Peyer's patch (tissue), 4 donors: ENCODE measurements at regions not wholly inside any gene's neighbourhood (a gene's known extent, or its start where the extent isn't known, plus 50 kb on each side); places are given as distances from the start of the nearest gene placed in this dataset.

Experiments
- DNase-seq, 3 donors: peaks; one replicate each; pipeline ENCODE4 v3.0.0-alpha.2; 2017 to 2019
- H3K27ac ChIP-seq, 4 donors: fragments of 200-600 bp; sonication (generic); one replicate each; pipeline ENCODE4 v1.5.1; 2016 to 2019
- H3K27me3 ChIP-seq, 2 donors: fragments of 200-600 bp; sonication (generic); one replicate each; pipeline ENCODE4 v1.5.1; 2019
- H3K36me3 ChIP-seq, 3 donors: fragments of 200-600 bp; sonication (generic); one replicate each; pipeline ENCODE4 v1.5.1; 2016 to 2019
- H3K4me1 ChIP-seq, 4 donors: fragments of 200-600 bp; sonication (generic); one replicate each; pipeline ENCODE4 v1.5.1; 2016 to 2019
- H3K4me3 ChIP-seq, 4 donors: fragments of 200-600 bp; sonication (generic); 1 replicate in 3 of 4; 2 replicates in 1 of 4; pipeline ENCODE4 v1.5.1; 2016 to 2019; ENCODE audit warnings: mild to moderate bottlenecking in 1 of 4
- H3K9me3 ChIP-seq, 4 donors: fragments of 200-600 bp; sonication (generic); one replicate each; pipeline ENCODE4 v1.5.1; 2016 to 2019; ENCODE audit warnings: mild to moderate bottlenecking in 1 of 4
- POLR2A ChIP-seq, 2 donors: fragments of 450-650 bp; IDR thresholded peaks; one replicate each; pipeline ENCODE4 v1.5.1; 2017; ENCODE audit warnings: antibody characterized with exemption in 2 of 2, mild to moderate bottlenecking in 2 of 2, moderate library complexity in 2 of 2
- TF ChIP-seq, protein P1 (sequence below), 6 experiments: fragments of 450-650 bp in 4 of 6; fragments of 200-600 bp in 2 of 6; sonication (generic) in 1 of 6; IDR thresholded peaks; one replicate each; pipeline ENCODE4 v1.5.1; 2017 to 2019; ENCODE audit warnings: antibody characterized with exemption in 6 of 6, mild to moderate bottlenecking in 3 of 6, moderate library complexity in 1 of 6

DNA sequence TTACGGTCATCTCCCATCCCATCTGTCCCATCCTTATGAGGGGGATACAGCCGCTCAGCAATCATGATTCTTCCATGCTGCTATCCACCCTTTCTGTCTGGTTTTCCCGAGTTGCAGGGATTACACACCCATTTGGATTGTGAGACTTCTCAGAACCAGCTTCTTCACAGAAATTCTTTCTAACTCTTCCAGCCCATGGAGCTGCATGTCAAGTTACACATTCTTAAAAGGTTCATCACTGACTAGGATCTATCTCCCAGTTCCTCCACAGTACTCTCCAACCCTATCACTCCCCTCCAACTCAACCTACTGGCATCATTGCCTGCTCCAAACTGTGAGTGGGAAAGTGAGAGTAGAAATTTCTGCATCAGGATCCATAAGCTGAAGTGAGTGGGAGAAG lies 558.2 kb upstream of the TNP1 start:
- no peaks in the 10 kb centered on the region for H3K4me1 ChIP-seq
- H3K36me3 ChIP-seq, result no peaks in the 10 kb centered on the region
- no peaks in the 10 kb centered on the region for H3K9me3 ChIP-seq
- H3K4me3 ChIP-seq, result no peak overlapping the region
- no peak for TF ChIP-seq POLR2A (IDR thresholded peaks at IDR 0.05)
- TF ChIP-seq, protein P1, sequence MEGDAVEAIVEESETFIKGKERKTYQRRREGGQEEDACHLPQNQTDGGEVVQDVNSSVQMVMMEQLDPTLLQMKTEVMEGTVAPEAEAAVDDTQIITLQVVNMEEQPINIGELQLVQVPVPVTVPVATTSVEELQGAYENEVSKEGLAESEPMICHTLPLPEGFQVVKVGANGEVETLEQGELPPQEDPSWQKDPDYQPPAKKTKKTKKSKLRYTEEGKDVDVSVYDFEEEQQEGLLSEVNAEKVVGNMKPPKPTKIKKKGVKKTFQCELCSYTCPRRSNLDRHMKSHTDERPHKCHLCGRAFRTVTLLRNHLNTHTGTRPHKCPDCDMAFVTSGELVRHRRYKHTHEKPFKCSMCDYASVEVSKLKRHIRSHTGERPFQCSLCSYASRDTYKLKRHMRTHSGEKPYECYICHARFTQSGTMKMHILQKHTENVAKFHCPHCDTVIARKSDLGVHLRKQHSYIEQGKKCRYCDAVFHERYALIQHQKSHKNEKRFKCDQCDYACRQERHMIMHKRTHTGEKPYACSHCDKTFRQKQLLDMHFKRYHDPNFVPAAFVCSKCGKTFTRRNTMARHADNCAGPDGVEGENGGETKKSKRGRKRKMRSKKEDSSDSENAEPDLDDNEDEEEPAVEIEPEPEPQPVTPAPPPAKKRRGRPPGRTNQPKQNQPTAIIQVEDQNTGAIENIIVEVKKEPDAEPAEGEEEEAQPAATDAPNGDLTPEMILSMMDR (IDR thresholded peaks at IDR 0.05), result no peak
- peak overlapping the region in 1 of 4 donors; percentile 17 for H3K27ac ChIP-seq
- DNase-seq, result no peak
- no peaks in the 10 kb centered on the region for H3K27me3 ChIP-seq

DNA sequence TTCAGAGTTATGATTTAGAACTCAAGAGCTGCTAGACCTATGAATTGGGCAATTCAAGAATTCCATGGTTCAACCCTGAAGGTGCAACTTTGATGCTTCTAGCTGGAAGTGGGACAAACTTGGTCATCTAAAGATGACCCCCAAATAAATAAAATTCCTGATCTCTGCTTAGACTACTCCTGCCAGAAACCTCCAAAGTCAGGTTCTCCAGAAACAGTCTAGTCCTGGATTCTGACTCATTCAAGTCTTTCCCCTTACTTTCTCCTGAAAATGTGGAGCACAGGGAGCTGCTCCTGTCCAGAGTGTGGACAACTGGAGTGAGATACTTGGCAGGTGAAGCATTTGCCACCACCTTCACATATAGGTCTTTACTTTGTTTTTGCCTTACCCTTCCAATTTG lies 557.7 kb upstream of the TNP1 start:
- Histone ChIP-seq H3K9me3 (no peaks in the 10 kb centered on the region), H3K27ac (no peak overlapping the region)
- TF ChIP-seq, protein P1 (IDR thresholded peaks at IDR 0.05), result no peak
- no peak for TF ChIP-seq POLR2A (IDR thresholded peaks at IDR 0.05)

DNA sequence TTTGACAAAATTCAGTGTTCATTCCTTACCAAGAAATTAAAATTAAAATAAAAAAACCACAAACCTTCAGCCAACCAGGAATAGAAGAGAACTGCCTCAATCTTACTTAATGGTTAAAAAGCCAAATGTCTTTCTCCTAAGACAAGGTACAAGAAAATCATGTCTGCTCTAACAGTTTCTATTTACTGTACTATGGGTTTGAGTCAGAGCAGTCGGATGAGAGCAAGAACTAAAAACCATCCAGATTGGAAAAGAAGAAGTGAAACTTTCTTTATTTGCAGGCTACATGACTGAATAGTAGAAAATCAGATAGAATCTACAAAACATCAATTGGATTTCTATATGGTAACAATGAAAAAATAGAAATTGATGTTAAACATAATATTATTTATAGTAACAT lies 555.5 kb upstream of the TNP1 start:
- Histone ChIP-seq H3K36me3 (no peaks in the 10 kb centered on the region), H3K27me3 (no peaks in the 10 kb centered on the region), H3K27ac (no peak overlapping the region), H3K4me1 (no peaks in the 10 kb centered on the region), H3K9me3 (no peaks in the 10 kb centered on the region), H3K4me3 (no peak overlapping the region)
- TF ChIP-seq POLR2A (IDR thresholded peaks at IDR 0.05), result no peak
- TF ChIP-seq, protein P1 (IDR thresholded peaks at IDR 0.05), result no peak
- no peak for DNase-seq

More for the DNA sequence above, 557.7 kb upstream of the TNP1 start:
- Histone ChIP-seq H3K27me3 (no peaks in the 10 kb centered on the region), H3K4me3 (no peak overlapping the region), H3K36me3 (no peaks in the 10 kb centered on the region), H3K4me1 (no peaks in the 10 kb centered on the region)
- DNase-seq, result no peak

DNA sequence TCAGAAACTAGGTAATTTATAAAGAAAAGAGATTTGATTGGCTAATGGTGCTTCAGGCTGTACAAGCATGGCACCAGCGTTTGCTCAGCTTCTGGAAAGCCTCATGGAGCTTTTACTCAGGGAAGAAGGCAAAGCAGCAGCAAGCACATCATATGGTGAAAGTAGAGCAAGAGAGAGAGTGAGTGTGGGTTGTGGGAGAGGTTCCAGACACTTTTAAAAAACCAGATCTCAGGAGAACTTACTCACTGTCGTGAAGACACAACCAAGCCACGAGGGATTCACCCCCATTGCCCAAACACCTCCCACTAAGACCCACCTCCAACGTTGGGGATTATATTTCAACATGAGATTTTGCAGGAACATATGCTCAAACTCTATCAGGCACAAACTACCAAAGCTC lies 554.6 kb upstream of the TNP1 start:
- no peak for TF ChIP-seq POLR2A (IDR thresholded peaks at IDR 0.05)
- TF ChIP-seq, protein P1 (IDR thresholded peaks at IDR 0.05), result no peak
- Histone ChIP-seq H3K36me3 (no peaks in the 10 kb centered on the region), H3K4me1 (no peaks in the 10 kb centered on the region)

DNA sequence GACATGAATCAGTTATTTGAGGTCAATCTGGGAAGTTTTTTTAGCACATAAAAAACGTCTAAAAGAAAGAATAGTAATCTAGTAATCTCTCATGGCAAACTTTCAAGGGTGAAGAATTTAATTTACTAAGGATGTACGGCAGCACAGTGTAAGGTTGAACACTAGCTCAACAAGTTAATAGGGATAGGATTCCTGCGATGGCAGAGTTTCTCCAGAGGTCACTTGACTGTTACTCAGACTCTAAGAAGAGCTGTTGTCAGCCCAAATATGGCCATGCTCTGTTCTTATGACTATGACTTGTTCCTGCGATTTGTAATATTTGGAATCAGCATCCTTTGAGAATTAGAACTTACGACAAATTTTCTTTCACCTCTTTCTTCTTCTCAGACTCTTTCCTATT lies 553.3 kb upstream of the TNP1 start:
- Histone ChIP-seq H3K27ac (peak overlapping the region in 3 of 4 donors; percentile 11 to 76 (median 62)), H3K36me3 (no peaks in the 10 kb centered on the region), H3K9me3 (no peaks in the 10 kb centered on the region), H3K27me3 (no peaks in the 10 kb centered on the region), H3K4me3 (no peak overlapping the region), H3K4me1 (no peaks in the 10 kb centered on the region)
- DNase-seq, result no peak
- TF ChIP-seq POLR2A (IDR thresholded peaks at IDR 0.05), result no peak
- TF ChIP-seq, protein P1 (IDR thresholded peaks at IDR 0.05), result no peak

More for the DNA sequence above, 554.6 kb upstream of the TNP1 start:
- H3K27me3 ChIP-seq, result no peaks in the 10 kb centered on the region
- no peak overlapping the region for H3K27ac ChIP-seq
- no peak for DNase-seq
- H3K9me3 ChIP-seq, result no peaks in the 10 kb centered on the region
- no peak overlapping the region for H3K4me3 ChIP-seq

DNA sequence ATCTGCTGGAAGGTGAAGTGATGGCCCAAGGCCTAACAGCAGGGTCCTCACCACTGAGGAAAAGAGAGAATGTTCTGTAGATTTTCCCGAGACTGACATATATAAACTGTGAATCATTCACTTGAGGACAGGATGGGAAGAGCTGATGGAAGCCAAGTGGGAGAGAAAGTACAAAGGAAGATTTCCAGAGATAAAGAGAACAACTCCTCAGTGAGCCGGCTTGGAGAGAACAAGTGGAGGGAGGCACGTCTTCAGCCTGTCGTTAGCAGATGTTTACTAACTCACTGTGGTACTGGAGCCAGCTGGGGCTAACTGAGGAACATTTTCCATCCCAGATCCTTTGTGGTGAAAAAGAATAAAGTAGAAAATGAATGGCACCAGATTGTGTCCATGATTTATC lies 552.9 kb upstream of the TNP1 start:
- no peak for DNase-seq
- peak overlapping the region; percentile 11 to 76 (median 48) for H3K27ac ChIP-seq
- TF ChIP-seq, protein P1 (IDR thresholded peaks at IDR 0.05), result no peak
- TF ChIP-seq POLR2A (IDR thresholded peaks at IDR 0.05), result no peak

More for the DNA sequence above, 552.9 kb upstream of the TNP1 start:
- Histone ChIP-seq H3K27me3 (no peaks in the 10 kb centered on the region), H3K9me3 (no peaks in the 10 kb centered on the region), H3K36me3 (no peaks in the 10 kb centered on the region), H3K4me3 (no peak overlapping the region), H3K4me1 (no peaks in the 10 kb centered on the region)
